ENCODE measurements at regions not wholly inside any gene's neighbourhood (a gene's known extent, or its start where the extent isn't known, plus 50 kb on each side); places are given as distances from the start of the nearest gene placed in this dataset.

DNA sequence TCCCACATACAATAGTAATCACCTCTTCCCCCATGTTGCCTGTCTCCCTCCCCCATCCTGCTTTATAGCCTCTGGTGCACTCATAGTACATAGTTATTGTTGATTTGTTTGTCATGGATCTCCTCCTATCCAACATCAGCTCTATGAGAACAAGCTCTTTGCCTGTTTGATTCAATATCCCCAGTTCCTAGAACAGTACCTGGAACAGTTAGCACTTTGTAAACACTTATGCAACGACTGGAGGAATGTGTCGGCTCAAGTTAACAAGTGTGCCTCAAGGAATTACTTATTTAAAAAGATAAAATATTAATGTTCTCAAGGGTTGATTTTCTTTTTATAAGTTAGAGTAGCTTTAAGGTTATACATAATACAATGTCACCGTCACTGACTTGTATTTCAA lies 271.6 kb upstream of the KAZN start:
- Histone ChIP-seq H3K4me3 (no peak overlapping the region), H3K36me3 (no peaks in the 10 kb centered on the region), H3K4me1 (peaks cover 0 to under 1% (median 0%) of the 10 kb centered on the region in 4 donors), H3K27ac (replicated peaks in 1 of 4) (no peak overlapping the region), H3K27me3 (no peaks in the 10 kb centered on the region), H3K9me3 (peaks cover 0 to 11% (median 6%) of the 10 kb centered on the region in 4 donors)
- no peak for DNase-seq (ENCODE audit: extremely low spot score)
- intact Hi-C loops (cut with DNase I) = no loop called here
- TF ChIP-seq POLR2AphosphoS5 (IDR thresholded peaks at IDR 0.05) (no peak), POLR2A (IDR thresholded peaks at IDR 0.05; ENCODE audit: low read depth) (no peak), EP300 (IDR thresholded peaks at IDR 0.05) (no peak)
- TF ChIP-seq, protein P1, sequence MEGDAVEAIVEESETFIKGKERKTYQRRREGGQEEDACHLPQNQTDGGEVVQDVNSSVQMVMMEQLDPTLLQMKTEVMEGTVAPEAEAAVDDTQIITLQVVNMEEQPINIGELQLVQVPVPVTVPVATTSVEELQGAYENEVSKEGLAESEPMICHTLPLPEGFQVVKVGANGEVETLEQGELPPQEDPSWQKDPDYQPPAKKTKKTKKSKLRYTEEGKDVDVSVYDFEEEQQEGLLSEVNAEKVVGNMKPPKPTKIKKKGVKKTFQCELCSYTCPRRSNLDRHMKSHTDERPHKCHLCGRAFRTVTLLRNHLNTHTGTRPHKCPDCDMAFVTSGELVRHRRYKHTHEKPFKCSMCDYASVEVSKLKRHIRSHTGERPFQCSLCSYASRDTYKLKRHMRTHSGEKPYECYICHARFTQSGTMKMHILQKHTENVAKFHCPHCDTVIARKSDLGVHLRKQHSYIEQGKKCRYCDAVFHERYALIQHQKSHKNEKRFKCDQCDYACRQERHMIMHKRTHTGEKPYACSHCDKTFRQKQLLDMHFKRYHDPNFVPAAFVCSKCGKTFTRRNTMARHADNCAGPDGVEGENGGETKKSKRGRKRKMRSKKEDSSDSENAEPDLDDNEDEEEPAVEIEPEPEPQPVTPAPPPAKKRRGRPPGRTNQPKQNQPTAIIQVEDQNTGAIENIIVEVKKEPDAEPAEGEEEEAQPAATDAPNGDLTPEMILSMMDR (IDR thresholded peaks at IDR 0.05) = no peak
- WGBS = 66% methylated on average over 3 of the region's 3 CpGs

DNA sequence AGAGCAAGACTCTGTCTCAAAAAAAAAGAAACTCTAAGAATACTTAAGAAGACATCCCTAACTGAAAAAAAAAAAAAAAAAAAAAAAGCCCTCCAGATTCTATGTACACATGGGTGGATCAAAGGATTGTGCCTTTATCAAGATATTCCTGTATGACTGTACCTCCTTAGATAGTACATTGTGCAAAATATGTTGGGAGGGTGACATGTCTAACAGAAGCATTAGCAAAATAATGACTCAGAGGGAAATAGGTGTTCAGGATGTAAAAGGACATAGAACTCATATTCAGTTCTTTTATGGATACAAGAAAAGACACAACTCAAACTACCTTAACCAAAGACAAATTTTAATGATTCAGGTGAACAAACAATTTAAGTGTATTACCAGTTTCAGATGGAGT lies 269.8 kb upstream of the KAZN start:
- no peak for TF ChIP-seq EP300 (IDR thresholded peaks at IDR 0.05)
- no peak for TF ChIP-seq POLR2AphosphoS5 (IDR thresholded peaks at IDR 0.05)
- TF ChIP-seq, protein P1 (IDR thresholded peaks at IDR 0.05) = no peak
- TF ChIP-seq POLR2A (IDR thresholded peaks at IDR 0.05; ENCODE audit: low read depth) = no peak
- Histone ChIP-seq H3K27ac (replicated peaks in 1 of 4) (no peak overlapping the region), H3K9me3 (peaks cover 0 to 11% (median 6%) of the 10 kb centered on the region in 4 donors), H3K36me3 (no peaks in the 10 kb centered on the region), H3K4me3 (no peak overlapping the region), H3K4me1 (peaks cover 0 to 12% (median 6%) of the 10 kb centered on the region in 4 donors), H3K27me3 (no peaks in the 10 kb centered on the region)
- intact Hi-C loops (cut with DNase I) = no loop called here
- DNase-seq (ENCODE audit: extremely low spot score) = no peak

DNA sequence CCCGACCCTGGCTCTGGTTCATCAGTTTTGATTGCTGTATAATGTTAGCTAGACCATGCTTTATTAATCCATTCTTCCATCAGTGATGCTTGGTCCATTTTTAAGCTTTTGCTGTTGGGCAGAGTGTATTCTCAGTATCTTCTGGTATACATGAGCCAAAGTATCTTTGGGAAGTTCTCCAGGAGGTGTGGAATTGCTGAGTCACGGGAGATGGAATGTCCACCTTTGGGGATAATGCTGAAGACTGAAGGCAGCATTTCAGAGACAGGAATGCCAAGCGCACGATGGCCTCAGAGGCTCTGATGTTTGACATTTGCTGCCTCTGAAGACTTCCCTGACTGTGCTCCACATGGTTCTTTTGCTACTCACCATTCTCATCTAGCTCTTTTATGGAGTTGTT lies 266.3 kb upstream of the KAZN start:
- no peak for DNase-seq (ENCODE audit: extremely low spot score)
- no peak for TF ChIP-seq POLR2AphosphoS5 (IDR thresholded peaks at IDR 0.05)
- TF ChIP-seq POLR2A (IDR thresholded peaks at IDR 0.05; ENCODE audit: low read depth) = no peak
- no peak for TF ChIP-seq EP300 (IDR thresholded peaks at IDR 0.05)
- Histone ChIP-seq H3K27ac (replicated peaks in 1 of 4) (no peak overlapping the region), H3K9me3 (peaks cover 0 to 11% (median 6%) of the 10 kb centered on the region in 4 donors), H3K4me3 (no peak overlapping the region), H3K36me3 (no peaks in the 10 kb centered on the region), H3K27me3 (no peaks in the 10 kb centered on the region), H3K4me1 (peaks cover 0 to 12% (median 6%) of the 10 kb centered on the region in 4 donors)
- intact Hi-C loops (cut with DNase I) = no loop called here
- WGBS = 56% methylated on average over 4 of the region's 4 CpGs

- intact Hi-C loops (cut with DNase I) = no loop called here
- H3K9me3 ChIP-seq = peaks cover 0 to 11% (median 6%) of the 10 kb centered on the region in 4 donors
- no peaks in the 10 kb centered on the region for H3K36me3 ChIP-seq
- peaks cover 0 to 12% (median 6%) of the 10 kb centered on the region in 4 donors for H3K4me1 ChIP-seq
- DNase-seq (ENCODE audit: extremely low spot score) = no peak
- TF ChIP-seq POLR2AphosphoS5 (IDR thresholded peaks at IDR 0.05) (no peak), EP300 (IDR thresholded peaks at IDR 0.05) (no peak), POLR2A (IDR thresholded peaks at IDR 0.05; ENCODE audit: low read depth) (no peak)
- TF ChIP-seq, protein P1 (IDR thresholded peaks at IDR 0.05) = no peak
- 50% methylated on average over 7 of the region's 7 CpGs for WGBS
- H3K4me3 ChIP-seq = no peak overlapping the region
- no peak overlapping the region for H3K27ac ChIP-seq (replicated peaks in 1 of 4)
- no peaks in the 10 kb centered on the region for H3K27me3 ChIP-seq
These were observed 263.9 kb upstream of the KAZN start for GRCh38 chr1:14334336-14335176.

DNA sequence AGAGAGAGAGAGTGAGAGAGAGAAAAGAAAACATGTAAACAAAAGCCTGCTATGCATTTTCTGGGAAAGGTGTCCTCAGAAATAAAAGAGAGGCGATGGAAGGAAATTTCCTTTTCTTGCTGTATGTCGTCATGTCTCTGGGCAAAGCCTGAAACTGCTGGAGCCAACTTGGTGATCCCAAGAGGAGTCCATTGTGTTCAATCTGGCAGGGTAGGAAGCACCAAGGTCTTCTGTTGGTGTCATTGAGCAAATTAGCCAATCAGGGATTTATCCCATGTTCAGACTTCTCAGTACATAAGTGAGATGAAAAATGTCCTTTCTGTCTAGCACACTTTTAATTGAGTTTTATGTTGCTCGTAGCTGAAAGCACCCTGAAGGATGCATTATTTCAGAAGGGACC lies 260.0 kb upstream of the KAZN start:
- no peaks in the 10 kb centered on the region for H3K27me3 ChIP-seq
- H3K4me1 ChIP-seq = peaks cover 0 to 2% (median 0%) of the 10 kb centered on the region in 4 donors
- no peak overlapping the region for H3K4me3 ChIP-seq
- intact Hi-C loops (cut with DNase I) = no loop called here
- no peak overlapping the region for H3K27ac ChIP-seq (replicated peaks in 1 of 4)
- WGBS = 82% methylated on average over 3 of the region's 3 CpGs
- TF ChIP-seq EP300 (IDR thresholded peaks at IDR 0.05) (no peak), POLR2A (IDR thresholded peaks at IDR 0.05; ENCODE audit: low read depth) (no peak), POLR2AphosphoS5 (IDR thresholded peaks at IDR 0.05) (no peak)
- TF ChIP-seq, protein P1 (IDR thresholded peaks at IDR 0.05) = no peak
- no peak for DNase-seq (ENCODE audit: extremely low spot score)
- H3K9me3 ChIP-seq = no peaks in the 10 kb centered on the region
- H3K36me3 ChIP-seq = no peaks in the 10 kb centered on the region
